HFF-Myc (cell line): ENCODE measurements at regions not wholly inside any gene's neighbourhood (a gene's known extent, or its start where the extent isn't known, plus 50 kb on each side); places are given as distances from the start of the nearest gene placed in this dataset.

ENCODE experiments used
- DNase-seq: peaks from one replicate; pipeline ENCODE4 v3.0.0-alpha.2; 2011; ENCODE audit warnings: low read depth; ENCODE audit errors: extremely low read depth
- H3K4me3 ChIP-seq: replicated peaks from 2 replicates; pipeline ENCODE4 v1.5.1; 2011; ENCODE audit warnings: low read depth, mild to moderate bottlenecking, control low read depth, low read length
- CTCF ChIP-seq: IDR thresholded peaks from 2 replicates; pipeline ENCODE4 v1.5.1; 2012; ENCODE audit warnings: mild to moderate bottlenecking, low read depth, low read length, control low read depth; ENCODE audit errors: missing control alignments

GRCh38 chr18:73973972-73974371 lies 173.7 kb downstream of the FBXO15 start:
- no peak for TF ChIP-seq CTCF
- no peak overlapping the region for H3K4me3 ChIP-seq
- no peak for DNase-seq

- no peak for TF ChIP-seq CTCF
- no peak overlapping the region for H3K4me3 ChIP-seq
- no peak for DNase-seq
These were observed 180.7 kb downstream of the FBXO15 start for GRCh38 chr18:73966954-73967353.

GRCh38 chr18:73962256-73962655 lies 185.4 kb downstream of the FBXO15 start:
- peak; percentile 88 for DNase-seq
- H3K4me3 ChIP-seq = no peak overlapping the region
- no peak for TF ChIP-seq CTCF

GRCh38 chr18:73961804-73962203 lies 185.8 kb downstream of the FBXO15 start:
- H3K4me3 ChIP-seq = no peak overlapping the region
- no peak for TF ChIP-seq CTCF
- DNase-seq = no peak

- no peak for DNase-seq
These were observed 188.3 kb downstream of the FBXO15 start for GRCh38 chr18:73959352-73959751.

GRCh38 chr18:73954268-73954667 lies 193.4 kb downstream of the FBXO15 start:
- DNase-seq = no peak
- no peak for TF ChIP-seq CTCF
- H3K4me3 ChIP-seq = no peak overlapping the region

More at GRCh38 chr18:73959352-73959751, 188.3 kb downstream of the FBXO15 start:
- H3K4me3 ChIP-seq = no peak overlapping the region
- TF ChIP-seq CTCF = no peak

GRCh38 chr18:73952296-73952946 lies 195.2 kb downstream of the FBXO15 start:
- no peak overlapping the region for H3K4me3 ChIP-seq
- TF ChIP-seq CTCF = no peak
- no peak for DNase-seq
